ENCODE measurements at regions not wholly inside any gene's neighbourhood (a gene's known extent, or its start where the extent isn't known, plus 50 kb on each side); places are given as distances from the start of the nearest gene placed in this dataset.

DNA sequence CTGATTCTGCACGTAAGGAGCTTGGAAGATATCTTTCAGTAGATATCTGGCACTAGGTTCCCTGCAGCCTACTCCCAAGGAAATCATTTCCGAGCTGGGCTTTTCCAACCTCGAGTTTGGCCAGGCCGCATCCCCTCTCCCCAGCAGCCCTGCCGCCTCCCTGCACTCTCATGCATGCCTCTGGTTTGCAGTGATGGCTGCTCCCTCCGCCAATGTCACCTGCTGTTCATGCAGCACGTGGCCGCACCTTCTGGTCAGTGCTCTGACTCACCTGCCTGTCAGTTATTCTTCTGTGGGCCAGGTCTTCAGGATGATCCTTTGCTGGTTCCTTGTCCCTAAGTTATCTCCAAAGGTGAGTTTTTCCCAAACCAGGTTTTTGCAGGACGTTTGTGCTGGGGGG is 50.6 kb upstream of the RASGEF1A start:
- TF ChIP-seq, protein P1, sequence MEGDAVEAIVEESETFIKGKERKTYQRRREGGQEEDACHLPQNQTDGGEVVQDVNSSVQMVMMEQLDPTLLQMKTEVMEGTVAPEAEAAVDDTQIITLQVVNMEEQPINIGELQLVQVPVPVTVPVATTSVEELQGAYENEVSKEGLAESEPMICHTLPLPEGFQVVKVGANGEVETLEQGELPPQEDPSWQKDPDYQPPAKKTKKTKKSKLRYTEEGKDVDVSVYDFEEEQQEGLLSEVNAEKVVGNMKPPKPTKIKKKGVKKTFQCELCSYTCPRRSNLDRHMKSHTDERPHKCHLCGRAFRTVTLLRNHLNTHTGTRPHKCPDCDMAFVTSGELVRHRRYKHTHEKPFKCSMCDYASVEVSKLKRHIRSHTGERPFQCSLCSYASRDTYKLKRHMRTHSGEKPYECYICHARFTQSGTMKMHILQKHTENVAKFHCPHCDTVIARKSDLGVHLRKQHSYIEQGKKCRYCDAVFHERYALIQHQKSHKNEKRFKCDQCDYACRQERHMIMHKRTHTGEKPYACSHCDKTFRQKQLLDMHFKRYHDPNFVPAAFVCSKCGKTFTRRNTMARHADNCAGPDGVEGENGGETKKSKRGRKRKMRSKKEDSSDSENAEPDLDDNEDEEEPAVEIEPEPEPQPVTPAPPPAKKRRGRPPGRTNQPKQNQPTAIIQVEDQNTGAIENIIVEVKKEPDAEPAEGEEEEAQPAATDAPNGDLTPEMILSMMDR (IDR thresholded peaks at IDR 0.05 in 2 of 3, conservative IDR thresholded peaks at IDR 0.05 in 1 of 3; ENCODE audit: borderline replicate concordance in 1 of 3, insufficient read depth in 1 of 3, low read depth in 2 of 3, low read length in 2 of 3): no peak
- TF ChIP-seq MAX (IDR thresholded peaks at IDR 0.05) (peak; percentile 67), ZNF274 (IDR thresholded peaks at IDR 0.05; ENCODE audit: low read depth, low read length) (no peak), POLR2AphosphoS5 (IDR thresholded peaks at IDR 0.05; ENCODE audit: low read depth, low read length) (no peak), JUND (IDR thresholded peaks at IDR 0.05) (no peak), EZH2phosphoT487 (IDR thresholded peaks at IDR 0.05; ENCODE audit: borderline replicate concordance) (no peak), POLR2A (IDR thresholded peaks at IDR 0.05; ENCODE audit: borderline replicate concordance, extremely low read depth, insufficient read depth, insufficient read length) (no peak), SP1 (IDR thresholded peaks at IDR 0.05; ENCODE audit: low read depth) (no peak), SIN3A (IDR thresholded peaks at IDR 0.05; ENCODE audit: low read depth) (no peak), EZH2 (IDR thresholded peaks at IDR 0.05) (no peak), EGR1 (IDR thresholded peaks at IDR 0.05; ENCODE audit: low read depth) (no peak), ZFX (IDR thresholded peaks at IDR 0.05) (no peak), SRF (IDR thresholded peaks at IDR 0.05; ENCODE audit: low read depth) (no peak)

Data from HCT116 (cell line).